Stimulated activated CD8-positive, alpha-beta memory T cell treated with anti-CD3 and anti-CD28 coated beads, Interleukin-2, amount 100 ng/mL, for 48 hours (primary cell): ENCODE measurements at regions not wholly inside any gene's neighbourhood (a gene's known extent, or its start where the extent isn't known, plus 50 kb on each side); places are given as distances from the start of the nearest gene placed in this dataset.
"Not testable (repeated sequence)": the region's sequence is repeated elsewhere in the genome, so short reads cannot be mapped to it uniquely, and the experiment has no call there.

Experiments
- DNase-seq, 2 donors: peaks; one replicate each; pipeline ENCODE4 v3.0.0-alpha.2; 2020; ENCODE audit warnings: low read depth in 2 of 2

GRCh38 chr12:116687888-116688287 is 50.0 kb downstream of the SPRING1 start:
- DNase-seq, result peak; percentile 20 to 21

- DNase-seq, result no peak
Observed at GRCh38 chr12:116684891-116685290, 53.0 kb downstream of the SPRING1 start.

GRCh38 chr12:116677202-116677661 is 60.6 kb downstream of the SPRING1 start:
- no peak for DNase-seq

GRCh38 chr12:116675339-116676107 is 62.3 kb downstream of the SPRING1 start:
- no peak for DNase-seq

- DNase-seq, result no peak
Observed at GRCh38 chr12:116674643-116675183, 63.2 kb downstream of the SPRING1 start.

DNA sequence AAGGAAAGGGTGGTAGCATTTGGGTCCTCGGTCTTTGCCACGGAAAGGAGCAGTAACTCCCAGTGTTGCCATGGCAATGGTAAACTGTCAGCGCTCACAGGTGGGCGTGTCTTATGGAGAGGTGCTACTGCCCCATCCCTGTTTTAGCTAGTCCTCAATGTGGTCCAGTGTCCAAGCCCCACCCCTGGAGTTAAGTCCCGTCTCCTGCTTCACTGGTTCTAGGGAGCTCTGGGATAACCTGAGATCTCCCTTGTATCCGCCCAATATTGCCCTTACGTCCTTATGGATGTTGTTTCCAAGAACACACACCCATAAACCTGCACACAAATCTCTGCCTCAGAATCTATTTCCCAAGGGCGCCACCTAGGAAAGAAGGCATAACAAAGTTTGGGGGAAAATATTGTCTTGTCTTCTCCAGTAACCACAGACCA is 64.2 kb downstream of the SPRING1 start:
- no peak for DNase-seq

DNA sequence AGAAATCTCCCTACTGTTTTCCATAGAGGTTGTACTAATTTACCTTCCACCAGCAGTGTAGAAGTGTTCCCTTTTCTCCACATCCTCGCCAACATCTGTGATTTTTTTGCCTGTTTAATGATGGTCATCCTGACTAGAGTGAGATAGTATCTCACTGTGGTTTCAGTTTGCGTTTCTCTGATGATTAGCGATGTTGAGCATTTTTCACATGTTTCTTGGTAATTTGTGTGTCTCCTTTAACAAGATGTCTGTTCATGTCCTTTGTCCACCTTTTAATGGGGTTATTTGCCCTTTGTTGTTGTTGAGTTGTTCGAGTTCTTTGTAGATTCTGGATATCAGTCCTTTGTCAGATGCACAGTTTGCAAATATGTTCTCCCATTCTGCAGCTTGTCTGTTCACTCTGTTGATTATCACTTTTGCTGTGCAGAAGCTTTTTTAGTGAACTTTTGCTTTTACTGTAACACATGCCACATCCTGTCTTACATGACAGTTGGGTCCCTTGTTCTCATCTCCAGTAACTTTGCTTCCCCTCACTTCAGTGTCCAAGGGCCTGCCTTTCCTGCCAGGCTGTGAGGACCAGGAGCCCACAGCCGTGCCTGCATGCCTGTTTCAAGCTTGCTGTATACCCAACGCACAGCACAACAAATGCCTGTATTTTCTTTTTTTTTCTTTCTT is 64.9 kb downstream of the SPRING1 start:
- no peak for DNase-seq

GRCh38 chr12:116672010-116672409 is 65.9 kb downstream of the SPRING1 start:
- no peak for DNase-seq

GRCh38 chr12:116670859-116671258 is 67.0 kb downstream of the SPRING1 start:
- no peak for DNase-seq

- DNase-seq, result no peak
Observed at GRCh38 chr12:116667752-116668151, 70.1 kb downstream of the SPRING1 start.

DNA sequence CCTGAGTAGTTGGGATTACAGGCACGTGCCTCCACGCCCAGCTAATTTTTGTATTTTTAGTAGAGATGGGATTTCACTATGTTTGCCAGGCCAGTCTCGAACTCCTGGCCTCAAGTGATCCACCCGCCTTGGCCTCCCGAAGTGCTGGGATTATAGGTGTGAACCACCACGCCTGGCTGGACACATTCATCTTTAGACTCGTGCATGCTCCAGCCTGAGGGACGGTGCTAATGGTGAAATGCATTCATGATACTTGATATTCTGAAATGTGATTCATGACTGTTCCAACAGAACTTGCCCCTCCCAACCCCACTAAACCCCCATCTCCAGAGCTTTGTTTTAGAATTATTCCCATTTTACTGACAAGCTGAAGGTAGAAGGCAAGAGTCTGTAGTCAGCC is 71.0 kb downstream of the SPRING1 start:
- not testable (repeated sequence) for DNase-seq

DNA sequence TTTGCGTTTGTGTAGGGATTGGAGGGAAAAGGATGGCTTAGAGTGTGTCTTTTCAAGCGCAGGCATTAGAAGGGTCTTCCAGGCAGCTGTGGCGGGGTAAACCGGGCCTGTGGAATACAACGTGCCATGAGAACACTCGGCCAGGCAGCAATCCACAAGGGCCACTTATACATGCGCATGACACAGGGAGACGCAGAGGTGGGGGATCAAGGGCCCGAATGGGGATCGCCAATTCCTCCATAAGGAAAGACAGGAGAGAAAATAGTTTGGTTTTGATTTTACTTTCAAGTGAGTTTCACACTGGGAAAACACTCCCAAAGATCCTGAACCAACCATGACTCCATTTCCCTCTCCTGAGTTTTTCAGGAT is 71.6 kb downstream of the SPRING1 start:
- no peak for DNase-seq

DNA sequence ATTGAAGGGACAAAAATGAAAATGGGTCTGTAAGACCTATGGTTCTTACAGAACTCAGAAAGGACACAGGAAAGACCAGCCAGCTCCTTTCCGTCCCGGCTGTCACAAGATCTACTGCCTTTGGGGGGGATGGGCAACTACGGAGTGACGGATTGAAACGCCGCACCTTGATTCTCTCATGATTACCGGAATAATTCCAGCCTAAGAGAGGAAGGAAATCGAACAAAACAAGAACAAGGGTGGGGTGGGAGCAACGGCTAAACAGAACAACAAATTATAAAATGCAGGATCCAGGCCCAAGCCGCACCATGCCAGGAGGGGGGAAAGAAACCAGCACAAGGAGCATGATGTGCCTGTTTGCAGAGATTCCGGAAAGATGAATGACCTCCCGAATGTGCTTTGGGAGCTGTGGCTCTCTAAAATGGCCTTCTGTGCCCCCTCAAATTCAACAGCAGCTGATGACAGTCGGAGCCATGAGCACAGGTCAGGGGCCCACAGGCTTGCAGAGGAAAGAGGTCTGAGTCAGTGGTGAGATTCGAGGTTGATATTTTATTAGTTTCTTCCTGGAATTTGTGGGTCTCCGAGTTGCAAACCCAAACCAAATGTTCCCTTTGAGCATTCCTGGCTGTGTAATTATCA is 72.1 kb downstream of the SPRING1 start:
- no peak for DNase-seq

DNA sequence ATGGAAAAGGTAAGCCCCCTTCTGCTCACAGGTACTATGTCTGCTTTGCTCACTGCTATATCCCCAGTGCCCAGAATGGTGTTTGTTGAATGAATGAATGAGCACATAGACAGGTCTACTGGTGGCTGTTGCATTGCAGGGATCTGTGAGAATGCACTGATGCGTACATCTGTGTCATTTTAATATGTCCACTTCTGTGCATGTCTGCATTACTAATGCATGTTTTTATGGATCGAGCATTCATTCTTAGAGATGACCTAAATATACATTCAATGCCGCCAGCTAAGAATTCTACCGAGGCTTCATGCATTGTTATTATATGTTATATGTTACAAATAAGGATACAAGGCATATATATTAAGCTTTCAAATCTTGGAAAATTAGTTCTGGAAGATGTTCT is 73.8 kb downstream of the SPRING1 start:
- DNase-seq, result no peak

GRCh38 chr12:116662612-116663144 is 75.2 kb downstream of the SPRING1 start:
- DNase-seq, result no peak

DNA sequence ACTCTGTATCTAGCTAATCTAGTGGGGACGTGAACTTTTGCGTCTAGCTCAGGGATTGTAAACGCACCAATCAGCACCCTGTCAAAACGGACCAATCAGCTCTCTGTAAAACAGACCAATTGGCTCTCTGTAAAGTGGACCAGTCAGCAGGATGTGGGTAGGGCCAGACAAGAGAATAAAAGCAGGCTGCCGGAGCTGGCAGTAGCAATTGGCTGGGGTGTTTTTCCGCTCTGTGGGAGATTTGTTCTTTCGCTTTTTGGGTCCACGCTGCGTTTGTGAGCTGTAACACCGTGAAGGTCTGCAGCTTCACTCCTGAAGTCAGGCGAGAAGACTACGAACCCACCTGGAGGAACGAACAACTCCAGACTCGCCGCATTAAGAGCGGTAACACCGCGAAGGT is 76.5 kb downstream of the SPRING1 start:
- DNase-seq, result no peak

- not testable (repeated sequence) for DNase-seq
Observed at GRCh38 chr12:116660740-116661139, 77.1 kb downstream of the SPRING1 start.

DNA sequence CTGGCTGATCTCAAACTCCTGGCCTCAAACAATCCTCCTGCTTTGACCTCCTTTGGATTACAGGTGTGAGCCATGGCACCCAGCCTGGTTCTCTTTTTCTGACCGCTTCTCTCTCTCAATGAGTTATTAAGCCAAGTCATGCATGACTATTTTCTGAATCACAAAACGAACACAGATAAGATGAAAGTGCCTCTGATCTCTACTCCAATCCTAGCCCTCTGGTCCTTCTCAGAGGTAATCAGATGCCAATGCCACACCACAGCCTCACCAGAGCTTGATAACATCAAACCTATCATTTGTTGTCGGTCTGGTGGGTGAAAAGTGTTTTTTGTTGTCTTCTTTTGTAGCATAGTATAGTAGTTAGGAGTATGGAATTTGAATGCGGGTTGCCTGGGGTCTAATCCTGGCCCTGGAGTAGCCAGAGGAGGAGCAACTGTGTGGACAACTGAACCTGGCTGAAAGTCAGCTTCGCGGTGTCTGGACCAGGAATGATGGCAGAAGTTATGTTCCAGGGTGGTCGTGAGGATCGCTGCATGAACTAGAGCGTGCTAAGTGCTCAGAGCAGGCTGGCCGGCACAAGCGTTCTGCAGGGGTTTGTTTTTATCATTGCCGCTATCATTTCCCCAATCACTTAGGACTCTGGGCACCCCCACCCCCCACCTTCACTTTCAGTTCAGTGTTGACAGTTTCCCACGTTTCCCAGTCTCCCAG is 77.9 kb downstream of the SPRING1 start:
- DNase-seq, result no peak

DNA sequence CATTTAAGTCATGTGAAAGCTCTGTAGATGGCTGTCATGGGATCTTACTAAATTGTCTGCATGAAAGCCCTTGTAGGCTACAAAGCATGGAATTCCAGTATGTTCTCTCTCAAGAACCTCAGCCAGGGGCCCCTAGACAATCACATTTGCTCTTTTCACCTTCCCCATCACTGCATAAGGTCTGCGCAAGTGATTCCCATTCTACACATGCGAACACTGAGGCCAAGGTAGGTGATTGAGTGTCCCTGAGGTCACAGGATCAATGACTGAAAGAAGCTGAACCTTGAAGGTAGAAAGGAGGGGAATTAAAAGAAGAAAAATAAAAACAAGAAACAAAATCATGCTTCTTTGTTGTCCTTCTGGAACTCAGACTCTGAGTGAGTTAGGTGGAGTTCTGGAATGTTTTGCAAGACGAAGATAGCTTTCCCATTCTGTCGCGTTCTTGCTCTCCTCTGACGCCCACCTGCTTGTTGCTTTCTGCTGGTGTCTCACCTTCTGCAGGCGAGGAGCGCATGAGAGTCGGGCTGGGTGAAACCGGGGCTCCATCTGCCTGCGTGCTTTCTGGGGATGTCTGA is 79.9 kb downstream of the SPRING1 start:
- no peak for DNase-seq

- no peak for DNase-seq
Observed at GRCh38 chr12:116656306-116656705, 81.6 kb downstream of the SPRING1 start.

GRCh38 chr12:116654226-116654743 is 83.6 kb downstream of the SPRING1 start:
- DNase-seq, result no peak
